ENCODE measurements at regions not wholly inside any gene's neighbourhood (a gene's known extent, or its start where the extent isn't known, plus 50 kb on each side); places are given as distances from the start of the nearest gene placed in this dataset.

- H3K36me3 ChIP-seq: no peaks in the 10 kb centered on the region
- 70 to 77% methylated on average over 11 of the region's 11 CpGs for WGBS, 2 donors
These were observed 70.8 kb downstream of the BMP2 start for GRCh38 chr20:6838181-6838826.

GRCh38 chr20:6841128-6841527 lies 73.6 kb downstream of the BMP2 start:
- Histone ChIP-seq H3K9me3 (no peaks in the 10 kb centered on the region), H3K27ac (no peak overlapping the region), H3K27me3 (no peaks in the 10 kb centered on the region), H3K4me1 (no peaks in the 10 kb centered on the region), H3K36me3 (no peaks in the 10 kb centered on the region), H3K4me3 (no peak overlapping the region)
- no peak for DNase-seq
- intact Hi-C loops (cut with DNase I): no loop called here
- TF ChIP-seq POLR2A (IDR thresholded peaks at IDR 0.05) (no peak), CTCF (IDR thresholded peaks at IDR 0.05) (no peak), POLR2AphosphoS5 (IDR thresholded peaks at IDR 0.05) (no peak), EP300 (IDR thresholded peaks at IDR 0.05) (no peak)
- 89 to 90% methylated on average over 2 of the region's 2 CpGs for WGBS, 2 donors

More at GRCh38 chr20:6838181-6838826, 70.8 kb downstream of the BMP2 start:
- H3K27ac ChIP-seq: no peak overlapping the region
- no peaks in the 10 kb centered on the region for H3K27me3 ChIP-seq
- TF ChIP-seq CTCF (IDR thresholded peaks at IDR 0.05): no peak
- no peak for TF ChIP-seq POLR2A (IDR thresholded peaks at IDR 0.05)
- no peak for TF ChIP-seq EP300 (IDR thresholded peaks at IDR 0.05)
- no peak for TF ChIP-seq POLR2AphosphoS5 (IDR thresholded peaks at IDR 0.05)
- H3K4me1 ChIP-seq: no peaks in the 10 kb centered on the region
- intact Hi-C loops (cut with DNase I): no loop called here
- no peaks in the 10 kb centered on the region for H3K9me3 ChIP-seq
- no peak overlapping the region for H3K4me3 ChIP-seq
- DNase-seq: no peak

GRCh38 chr20:6845141-6845540 lies 77.7 kb downstream of the BMP2 start:
- no peaks in the 10 kb centered on the region for H3K9me3 ChIP-seq
- no peaks in the 10 kb centered on the region for H3K36me3 ChIP-seq
- intact Hi-C loops (cut with DNase I): no loop called here
- no peaks in the 10 kb centered on the region for H3K4me1 ChIP-seq
- TF ChIP-seq POLR2A (IDR thresholded peaks at IDR 0.05): no peak
- DNase-seq: no peak
- no peaks in the 10 kb centered on the region for H3K27me3 ChIP-seq
- no peak overlapping the region for H3K27ac ChIP-seq
- H3K4me3 ChIP-seq: no peak overlapping the region

- H3K4me1 ChIP-seq: no peaks in the 10 kb centered on the region
- DNase-seq: no peak
- TF ChIP-seq EP300 (IDR thresholded peaks at IDR 0.05) (no peak), CTCF (IDR thresholded peaks at IDR 0.05) (no peak), POLR2AphosphoS5 (IDR thresholded peaks at IDR 0.05) (no peak), POLR2A (IDR thresholded peaks at IDR 0.05) (no peak)
- no peak overlapping the region for H3K27ac ChIP-seq
- no peaks in the 10 kb centered on the region for H3K9me3 ChIP-seq
- 78 to 87% methylated on average over 3 of the region's 3 CpGs for WGBS, 2 donors
- no peaks in the 10 kb centered on the region for H3K36me3 ChIP-seq
- H3K4me3 ChIP-seq: no peak overlapping the region
- intact Hi-C loops (cut with DNase I): no loop called here
- no peaks in the 10 kb centered on the region for H3K27me3 ChIP-seq
These were observed 80.6 kb downstream of the BMP2 start for GRCh38 chr20:6848041-6848440.

GRCh38 chr20:6848992-6849391 lies 81.5 kb downstream of the BMP2 start:
- TF ChIP-seq POLR2AphosphoS5 (IDR thresholded peaks at IDR 0.05) (no peak), EP300 (IDR thresholded peaks at IDR 0.05) (no peak), POLR2A (IDR thresholded peaks at IDR 0.05) (no peak), CTCF (IDR thresholded peaks at IDR 0.05) (no peak)
- Histone ChIP-seq H3K4me3 (no peak overlapping the region), H3K27ac (no peak overlapping the region), H3K27me3 (no peaks in the 10 kb centered on the region), H3K9me3 (no peaks in the 10 kb centered on the region), H3K4me1 (no peaks in the 10 kb centered on the region), H3K36me3 (no peaks in the 10 kb centered on the region)
- intact Hi-C loops (cut with DNase I): no loop called here
- 65 to 73% methylated on average over 2 of the region's 2 CpGs for WGBS, 2 donors
- DNase-seq: no peak

Measured in sigmoid colon (tissue), 6 donors.